ENCODE measurements at regions not wholly inside any gene's neighbourhood (a gene's known extent, or its start where the extent isn't known, plus 50 kb on each side); places are given as distances from the start of the nearest gene placed in this dataset.

DNA sequence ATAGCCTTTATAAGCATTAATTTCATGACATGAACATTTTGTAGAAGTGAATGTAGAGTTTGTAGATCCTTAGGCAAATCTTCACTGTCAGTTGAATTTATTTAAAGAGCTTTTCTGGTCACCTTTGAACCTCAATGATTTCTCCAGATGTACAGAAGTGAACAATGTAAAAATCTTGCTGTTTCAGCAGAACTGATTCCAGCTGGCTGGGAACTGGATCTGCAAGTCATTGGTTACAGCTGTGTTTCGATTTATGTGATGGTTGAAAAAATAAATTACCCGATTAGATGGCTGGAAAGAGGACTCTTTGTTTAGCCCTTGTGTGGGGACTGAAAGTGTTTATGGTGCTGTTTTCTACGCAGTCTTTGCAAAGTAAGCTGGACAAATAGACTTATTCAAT is 849.8 kb downstream of the USP25 start:
- in situ Hi-C loops (cut with HindIII; ENCODE audit: low sequenced_read_pairs), result no loop called here
- no peak overlapping the region for H3K4me3 ChIP-seq (ENCODE audit: low read depth, low read length)
- peak; percentile 74 for DNase-seq (ENCODE audit: low read depth)
- TF ChIP-seq, protein P1, sequence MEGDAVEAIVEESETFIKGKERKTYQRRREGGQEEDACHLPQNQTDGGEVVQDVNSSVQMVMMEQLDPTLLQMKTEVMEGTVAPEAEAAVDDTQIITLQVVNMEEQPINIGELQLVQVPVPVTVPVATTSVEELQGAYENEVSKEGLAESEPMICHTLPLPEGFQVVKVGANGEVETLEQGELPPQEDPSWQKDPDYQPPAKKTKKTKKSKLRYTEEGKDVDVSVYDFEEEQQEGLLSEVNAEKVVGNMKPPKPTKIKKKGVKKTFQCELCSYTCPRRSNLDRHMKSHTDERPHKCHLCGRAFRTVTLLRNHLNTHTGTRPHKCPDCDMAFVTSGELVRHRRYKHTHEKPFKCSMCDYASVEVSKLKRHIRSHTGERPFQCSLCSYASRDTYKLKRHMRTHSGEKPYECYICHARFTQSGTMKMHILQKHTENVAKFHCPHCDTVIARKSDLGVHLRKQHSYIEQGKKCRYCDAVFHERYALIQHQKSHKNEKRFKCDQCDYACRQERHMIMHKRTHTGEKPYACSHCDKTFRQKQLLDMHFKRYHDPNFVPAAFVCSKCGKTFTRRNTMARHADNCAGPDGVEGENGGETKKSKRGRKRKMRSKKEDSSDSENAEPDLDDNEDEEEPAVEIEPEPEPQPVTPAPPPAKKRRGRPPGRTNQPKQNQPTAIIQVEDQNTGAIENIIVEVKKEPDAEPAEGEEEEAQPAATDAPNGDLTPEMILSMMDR (IDR thresholded peaks at IDR 0.05; ENCODE audit: low read depth, low read length, missing control alignments), result no peak

DNA sequence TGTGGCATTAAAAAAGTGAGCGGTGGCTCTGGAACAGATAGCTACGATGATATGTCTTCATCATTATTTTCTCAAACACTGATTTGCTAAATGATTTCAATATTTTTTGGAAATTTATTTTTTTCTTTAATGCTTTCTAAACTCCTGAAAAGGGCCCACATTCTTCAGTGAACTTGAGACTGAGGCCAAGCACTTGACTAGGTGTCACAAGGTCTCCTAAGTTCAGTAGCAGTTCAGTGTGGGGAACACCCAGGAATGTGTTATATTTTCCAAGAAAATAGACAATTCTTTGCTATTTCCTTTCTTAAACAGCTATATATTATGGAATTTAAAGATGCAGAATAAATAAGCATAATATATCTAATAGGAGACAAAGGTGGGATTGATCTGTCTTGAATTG is 850.9 kb downstream of the USP25 start:
- in situ Hi-C loops (cut with HindIII; ENCODE audit: low sequenced_read_pairs), result no loop called here
- TF ChIP-seq, protein P1 (IDR thresholded peaks at IDR 0.05; ENCODE audit: low read depth, low read length, missing control alignments), result no peak
- no peak for DNase-seq (ENCODE audit: low read depth)
- H3K4me3 ChIP-seq (ENCODE audit: low read depth, low read length), result no peak overlapping the region

DNA sequence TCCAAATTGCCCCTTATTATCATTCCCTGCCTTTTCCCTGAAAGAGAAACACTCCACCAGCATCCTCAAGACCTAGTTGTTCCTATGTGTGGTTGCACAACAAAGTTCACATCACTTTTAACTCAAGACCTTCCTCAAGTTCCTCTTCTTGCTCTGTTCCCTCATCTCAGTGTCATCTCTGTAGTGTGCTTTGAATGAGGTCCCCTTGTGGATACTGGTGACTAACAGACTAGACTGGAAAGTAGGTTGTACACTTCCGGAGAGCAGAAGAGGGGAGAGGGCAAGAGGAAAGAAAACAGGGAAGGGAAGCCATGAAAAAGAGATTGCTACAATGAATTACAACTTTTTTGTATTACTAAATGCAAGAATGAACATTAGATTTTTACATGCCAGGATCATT is 853.8 kb downstream of the USP25 start:
- TF ChIP-seq, protein P1 (IDR thresholded peaks at IDR 0.05; ENCODE audit: low read depth, low read length, missing control alignments), result no peak
- DNase-seq (ENCODE audit: low read depth), result no peak
- in situ Hi-C loops (cut with HindIII; ENCODE audit: low sequenced_read_pairs), result no loop called here
- no peak overlapping the region for H3K4me3 ChIP-seq (ENCODE audit: low read depth, low read length)

DNA sequence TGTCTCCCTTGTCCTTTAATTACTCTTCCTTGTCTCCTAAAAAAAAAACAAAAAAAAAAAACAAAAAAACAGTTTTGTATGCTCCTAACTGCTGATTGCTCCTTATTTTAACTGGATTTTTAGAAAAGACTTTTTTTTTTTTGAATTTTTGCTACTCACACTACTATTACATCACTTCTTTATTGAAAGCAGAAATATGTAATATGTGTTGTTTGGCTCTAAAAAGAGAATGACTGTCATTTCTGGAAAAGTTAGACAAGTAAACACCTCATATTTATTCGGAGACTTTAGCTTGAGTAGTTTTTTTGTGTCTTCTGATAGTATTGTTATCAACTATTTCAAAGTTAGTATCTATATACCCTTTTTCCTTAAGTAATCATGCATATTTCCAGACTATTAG is 855.0 kb downstream of the USP25 start:
- no peak for DNase-seq (ENCODE audit: low read depth)
- H3K4me3 ChIP-seq (ENCODE audit: low read depth, low read length), result no peak overlapping the region
- TF ChIP-seq, protein P1 (IDR thresholded peaks at IDR 0.05; ENCODE audit: low read depth, low read length, missing control alignments), result no peak
- in situ Hi-C loops (cut with HindIII; ENCODE audit: low sequenced_read_pairs), result no loop called here

DNA sequence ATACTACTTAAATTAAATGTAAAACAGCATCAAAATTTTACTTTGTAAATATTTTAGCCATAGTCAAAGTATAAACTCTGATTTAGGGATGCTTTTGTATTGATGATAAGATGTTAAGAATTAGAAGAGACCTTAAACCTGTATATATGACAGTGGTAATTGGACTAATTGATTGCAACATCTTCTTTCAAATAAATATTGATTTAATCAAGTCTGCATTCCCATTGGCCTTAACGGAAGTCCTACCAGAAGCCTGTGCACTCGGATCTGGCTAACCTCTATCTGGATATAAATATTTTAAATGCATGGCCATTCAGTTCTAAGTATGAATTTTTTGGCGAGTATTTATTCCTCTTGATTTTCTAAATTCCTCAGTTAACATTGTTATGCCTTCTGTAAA is 856.1 kb downstream of the USP25 start:
- TF ChIP-seq, protein P1 (IDR thresholded peaks at IDR 0.05; ENCODE audit: low read depth, low read length, missing control alignments), result no peak
- no peak for DNase-seq (ENCODE audit: low read depth)
- in situ Hi-C loops (cut with HindIII; ENCODE audit: low sequenced_read_pairs), result no loop called here
- no peak overlapping the region for H3K4me3 ChIP-seq (ENCODE audit: low read depth, low read length)

DNA sequence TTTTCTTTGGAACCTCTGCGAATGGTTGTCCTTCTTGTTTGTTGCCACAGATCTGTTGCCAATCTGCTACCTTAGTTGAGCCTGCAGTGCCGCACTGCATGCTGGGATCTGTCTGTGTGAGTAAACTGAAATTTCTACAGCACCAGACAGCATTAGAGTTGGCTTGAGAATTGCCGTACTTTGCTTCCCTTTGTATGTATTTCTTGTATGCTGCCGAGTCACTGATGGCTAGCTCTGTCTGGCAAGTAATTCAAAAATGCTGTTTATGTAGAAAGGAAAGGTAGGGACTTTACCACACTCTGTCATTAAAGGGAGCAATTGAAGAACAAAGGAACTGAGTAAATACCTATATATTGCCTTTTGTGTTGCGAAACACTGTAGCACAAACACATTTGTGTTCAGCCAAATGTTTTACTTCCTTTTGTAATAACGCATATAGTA is 857.4 kb downstream of the USP25 start:
- TF ChIP-seq, protein P1 (IDR thresholded peaks at IDR 0.05; ENCODE audit: low read depth, low read length, missing control alignments), result no peak
- no peak overlapping the region for H3K4me3 ChIP-seq (ENCODE audit: low read depth, low read length)
- no peak for DNase-seq (ENCODE audit: low read depth)
- in situ Hi-C loops (cut with HindIII; ENCODE audit: low sequenced_read_pairs), result no loop called here

Data from astrocyte of the cerebellum (primary cell).